ENCODE measurements at regions not wholly inside any gene's neighbourhood (a gene's known extent, or its start where the extent isn't known, plus 50 kb on each side); places are given as distances from the start of the nearest gene placed in this dataset.

DNA sequence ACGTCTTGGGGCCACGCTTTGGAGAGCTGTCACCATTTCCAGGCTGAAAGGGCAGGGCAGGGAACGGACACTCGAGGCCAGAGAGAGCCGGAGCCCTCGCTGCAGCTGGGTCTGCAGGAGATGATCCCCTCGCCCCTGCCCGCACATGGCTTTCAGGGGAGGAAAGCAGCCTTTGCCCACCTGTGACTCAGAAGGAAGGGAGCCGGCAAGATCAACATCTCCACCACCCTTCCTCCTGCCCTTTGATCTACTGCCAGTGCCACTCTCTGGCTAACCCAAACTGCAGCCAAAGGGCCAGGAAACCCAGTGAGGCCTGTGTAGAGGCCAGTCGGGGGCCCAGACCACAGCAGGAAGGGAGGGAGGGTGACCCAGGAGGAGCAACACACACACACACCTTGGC is 137.1 kb upstream of the ERCC6L2 start:
- Histone ChIP-seq H3K9me2 (replicated peaks; ENCODE audit: low read depth, low read length) (no peaks in the 10 kb centered on the region), H3K9ac (ENCODE audit: low read depth, low read length, poor library complexity, severe bottlenecking) (no peak overlapping the region)
- TF ChIP-seq EZH2phosphoT487 (IDR thresholded peaks at IDR 0.05; ENCODE audit: borderline replicate concordance) = no peak
- TF ChIP-seq, protein P1, sequence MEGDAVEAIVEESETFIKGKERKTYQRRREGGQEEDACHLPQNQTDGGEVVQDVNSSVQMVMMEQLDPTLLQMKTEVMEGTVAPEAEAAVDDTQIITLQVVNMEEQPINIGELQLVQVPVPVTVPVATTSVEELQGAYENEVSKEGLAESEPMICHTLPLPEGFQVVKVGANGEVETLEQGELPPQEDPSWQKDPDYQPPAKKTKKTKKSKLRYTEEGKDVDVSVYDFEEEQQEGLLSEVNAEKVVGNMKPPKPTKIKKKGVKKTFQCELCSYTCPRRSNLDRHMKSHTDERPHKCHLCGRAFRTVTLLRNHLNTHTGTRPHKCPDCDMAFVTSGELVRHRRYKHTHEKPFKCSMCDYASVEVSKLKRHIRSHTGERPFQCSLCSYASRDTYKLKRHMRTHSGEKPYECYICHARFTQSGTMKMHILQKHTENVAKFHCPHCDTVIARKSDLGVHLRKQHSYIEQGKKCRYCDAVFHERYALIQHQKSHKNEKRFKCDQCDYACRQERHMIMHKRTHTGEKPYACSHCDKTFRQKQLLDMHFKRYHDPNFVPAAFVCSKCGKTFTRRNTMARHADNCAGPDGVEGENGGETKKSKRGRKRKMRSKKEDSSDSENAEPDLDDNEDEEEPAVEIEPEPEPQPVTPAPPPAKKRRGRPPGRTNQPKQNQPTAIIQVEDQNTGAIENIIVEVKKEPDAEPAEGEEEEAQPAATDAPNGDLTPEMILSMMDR (conservative IDR thresholded peaks at IDR 0.05; ENCODE audit: low read length) = no peak

GRCh38 chr9:95736891-95737522 is 138.5 kb upstream of the ERCC6L2 start:
- Histone ChIP-seq H3K9me2 (replicated peaks; ENCODE audit: low read depth, low read length) (no peaks in the 10 kb centered on the region), H4K20me1 (ENCODE audit: insufficient read depth, low read length, poor library complexity, severe bottlenecking) (no peaks in the 10 kb centered on the region), H3K4me3 (ENCODE audit: low read length, poor library complexity, severe bottlenecking) (no peak overlapping the region), H3K4me2 (ENCODE audit: low read depth, low read length, poor library complexity, severe bottlenecking) (no peak overlapping the region), H2AFZ (ENCODE audit: low read length) (no peak overlapping the region), H3K9ac (ENCODE audit: low read depth, low read length, poor library complexity, severe bottlenecking) (no peak overlapping the region), H3K27me3 (ENCODE audit: insufficient read depth, low read length, poor library complexity, severe bottlenecking) (no peaks in the 10 kb centered on the region), H3K9me3 (ENCODE audit: insufficient read depth, low read depth, low read length) (no peaks in the 10 kb centered on the region), H3K4me1 (ENCODE audit: insufficient read depth, low read length, poor library complexity, severe bottlenecking) (peaks cover 49% of the 10 kb centered on the region), H3K79me2 (ENCODE audit: insufficient read depth, low read length) (no peaks in the 10 kb centered on the region), H3K36me3 (ENCODE audit: insufficient read depth, low read length) (no peaks in the 10 kb centered on the region), H3F3A (ENCODE audit: low read depth) (no peaks in the 10 kb centered on the region)
- TF ChIP-seq, protein P1 (conservative IDR thresholded peaks at IDR 0.05; ENCODE audit: low read length) = no peak
- TF ChIP-seq EZH2phosphoT487 (IDR thresholded peaks at IDR 0.05; ENCODE audit: borderline replicate concordance) = no peak

More for the DNA sequence above, 137.1 kb upstream of the ERCC6L2 start:
- no peaks in the 10 kb centered on the region for H3K36me3 ChIP-seq (ENCODE audit: insufficient read depth, low read length)
- no peaks in the 10 kb centered on the region for H3K79me2 ChIP-seq (ENCODE audit: insufficient read depth, low read length)
- no peak overlapping the region for H2AFZ ChIP-seq (ENCODE audit: low read length)
- H3K27me3 ChIP-seq (ENCODE audit: insufficient read depth, low read length, poor library complexity, severe bottlenecking) = no peaks in the 10 kb centered on the region
- H3F3A ChIP-seq (ENCODE audit: low read depth) = no peaks in the 10 kb centered on the region
- no peaks in the 10 kb centered on the region for H3K9me3 ChIP-seq (ENCODE audit: insufficient read depth, low read depth, low read length)
- peaks cover 35% of the 10 kb centered on the region for H3K4me1 ChIP-seq (ENCODE audit: insufficient read depth, low read length, poor library complexity, severe bottlenecking)
- no peaks in the 10 kb centered on the region for H4K20me1 ChIP-seq (ENCODE audit: insufficient read depth, low read length, poor library complexity, severe bottlenecking)
- no peak overlapping the region for H3K4me3 ChIP-seq (ENCODE audit: low read length, poor library complexity, severe bottlenecking)
- peak overlapping the region; percentile 6 for H3K4me2 ChIP-seq (ENCODE audit: low read depth, low read length, poor library complexity, severe bottlenecking)

DNA sequence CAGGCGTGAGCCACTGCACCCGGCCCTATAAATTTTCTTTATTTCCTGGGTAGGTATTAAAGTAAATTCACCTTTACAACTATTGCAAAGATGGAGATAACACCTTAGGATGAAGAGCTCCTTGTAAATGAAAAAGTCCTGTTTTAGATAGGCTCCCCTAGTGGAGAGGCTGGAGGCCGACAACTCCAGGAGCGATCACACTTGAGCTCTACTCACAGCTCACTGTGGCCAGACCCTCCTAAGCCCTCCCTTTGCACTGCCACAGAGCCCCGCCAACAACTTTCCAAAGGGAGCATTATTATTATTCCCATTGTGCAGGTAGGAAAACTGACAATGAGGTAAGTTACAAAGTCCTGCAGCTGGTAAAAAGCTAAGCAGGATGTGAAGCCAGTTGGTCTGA is 139.1 kb upstream of the ERCC6L2 start:
- TF ChIP-seq, protein P1 (conservative IDR thresholded peaks at IDR 0.05; ENCODE audit: low read length) = peak; percentile 71
- no peak for TF ChIP-seq EZH2phosphoT487 (IDR thresholded peaks at IDR 0.05; ENCODE audit: borderline replicate concordance)
- Histone ChIP-seq H3F3A (ENCODE audit: low read depth) (no peaks in the 10 kb centered on the region), H3K9me2 (replicated peaks; ENCODE audit: low read depth, low read length) (no peaks in the 10 kb centered on the region), H3K4me3 (ENCODE audit: low read length, poor library complexity, severe bottlenecking) (no peak overlapping the region), H2AFZ (ENCODE audit: low read length) (no peak overlapping the region), H3K9me3 (ENCODE audit: insufficient read depth, low read depth, low read length) (no peaks in the 10 kb centered on the region), H4K20me1 (ENCODE audit: insufficient read depth, low read length, poor library complexity, severe bottlenecking) (no peaks in the 10 kb centered on the region), H3K79me2 (ENCODE audit: insufficient read depth, low read length) (no peaks in the 10 kb centered on the region), H3K4me1 (ENCODE audit: insufficient read depth, low read length, poor library complexity, severe bottlenecking) (peaks cover 51% of the 10 kb centered on the region), H3K27me3 (ENCODE audit: insufficient read depth, low read length, poor library complexity, severe bottlenecking) (no peaks in the 10 kb centered on the region), H3K9ac (ENCODE audit: low read depth, low read length, poor library complexity, severe bottlenecking) (no peak overlapping the region), H3K36me3 (ENCODE audit: insufficient read depth, low read length) (no peaks in the 10 kb centered on the region), H3K4me2 (ENCODE audit: low read depth, low read length, poor library complexity, severe bottlenecking) (no peak overlapping the region)
